ENCODE measurements at regions not wholly inside any gene's neighbourhood (a gene's known extent, or its start where the extent isn't known, plus 50 kb on each side); places are given as distances from the start of the nearest gene placed in this dataset.

- no peak for DNase-seq (ENCODE audit: low spot score)
These were observed 85.8 kb upstream of the PRNP start for GRCh38 chr20:4600308-4601014.

GRCh38 chr20:4597215-4597614 lies 89.0 kb upstream of the PRNP start:
- no peak for DNase-seq (ENCODE audit: low spot score)

GRCh38 chr20:4593149-4593525 lies 93.1 kb upstream of the PRNP start:
- DNase-seq (ENCODE audit: low spot score): no peak

- DNase-seq (ENCODE audit: low spot score): no peak
These were observed 93.7 kb upstream of the PRNP start for GRCh38 chr20:4592316-4593148.

- DNase-seq (ENCODE audit: low spot score): no peak
These were observed 94.3 kb upstream of the PRNP start for GRCh38 chr20:4591975-4592315.

- DNase-seq (ENCODE audit: low spot score): no peak
These were observed 100.5 kb upstream of the PRNP start for GRCh38 chr20:4585758-4586157.

- no peak for DNase-seq (ENCODE audit: low spot score)
These were observed 101.0 kb upstream of the PRNP start for GRCh38 chr20:4585104-4585753.

- DNase-seq (ENCODE audit: low spot score): no peak
These were observed 101.7 kb upstream of the PRNP start for GRCh38 chr20:4584510-4584909.

GRCh38 chr20:4581838-4582237 lies 104.4 kb upstream of the PRNP start:
- DNase-seq (ENCODE audit: low spot score): no peak

GRCh38 chr20:4578375-4578774 lies 107.9 kb upstream of the PRNP start:
- no peak for DNase-seq (ENCODE audit: low spot score)

GRCh38 chr20:4574356-4574690 lies 111.9 kb upstream of the PRNP start:
- no peak for DNase-seq (ENCODE audit: low spot score)

GRCh38 chr20:4573564-4574355 lies 112.5 kb upstream of the PRNP start:
- DNase-seq (ENCODE audit: low spot score): no peak

- no peak for DNase-seq (ENCODE audit: low spot score)
These were observed 114.3 kb upstream of the PRNP start for GRCh38 chr20:4571759-4572531.

GRCh38 chr20:4569865-4570264 lies 116.4 kb upstream of the PRNP start:
- no peak for DNase-seq (ENCODE audit: low spot score)

GRCh38 chr20:4569092-4569491 lies 117.2 kb upstream of the PRNP start:
- no peak for DNase-seq (ENCODE audit: low spot score)

- no peak for DNase-seq (ENCODE audit: low spot score)
These were observed 117.8 kb upstream of the PRNP start for GRCh38 chr20:4568361-4568959.

GRCh38 chr20:4567170-4567569 lies 119.1 kb upstream of the PRNP start:
- DNase-seq (ENCODE audit: low spot score): no peak

GRCh38 chr20:4563534-4563933 lies 122.7 kb upstream of the PRNP start:
- no peak for DNase-seq (ENCODE audit: low spot score)

- DNase-seq (ENCODE audit: low spot score): no peak
These were observed 123.2 kb upstream of the PRNP start for GRCh38 chr20:4563031-4563430.

GRCh38 chr20:4560667-4561066 lies 125.6 kb upstream of the PRNP start:
- no peak for DNase-seq (ENCODE audit: low spot score)

GRCh38 chr20:4559906-4560305 lies 126.3 kb upstream of the PRNP start:
- DNase-seq (ENCODE audit: low spot score): no peak
